Fibroblast of villous mesenchyme (primary cell): ENCODE measurements at regions not wholly inside any gene's neighbourhood (a gene's known extent, or its start where the extent isn't known, plus 50 kb on each side); places are given as distances from the start of the nearest gene placed in this dataset.

ENCODE experiments used
- DNase-seq: peaks from one replicate; pipeline ENCODE4 v3.0.0-alpha.2; 2010; ENCODE audit warnings: low read depth
- H3K4me3 ChIP-seq: 2 replicates; pipeline ENCODE4 v1.5.1; 2011; ENCODE audit warnings: low read depth, mild to moderate bottlenecking, low read length
- TF ChIP-seq, protein P1 (sequence below): IDR thresholded peaks from 2 replicates; pipeline ENCODE4 v1.5.1; 2012; ENCODE audit warnings: low read depth, mild to moderate bottlenecking, low read length; ENCODE audit not compliant: insufficient read depth

DNA sequence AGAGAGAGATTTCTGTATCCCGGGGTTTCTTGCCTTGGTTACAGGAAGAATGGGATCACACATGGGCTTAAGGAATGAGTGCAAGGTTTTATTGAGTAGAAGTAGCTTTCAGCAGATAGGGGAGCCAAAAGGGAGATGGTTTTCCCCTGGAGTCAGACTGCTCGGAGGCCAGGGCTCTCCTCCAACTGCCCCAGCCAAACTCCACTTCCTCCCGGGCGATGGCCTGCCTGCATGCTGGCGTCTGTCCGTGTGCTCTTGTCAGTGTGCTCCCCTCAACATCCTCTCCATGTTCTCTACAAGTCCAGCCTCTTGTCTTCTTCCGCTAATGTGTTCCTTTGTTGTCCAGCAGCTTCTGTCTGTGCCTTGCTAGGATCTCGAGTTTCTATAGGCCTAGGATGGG lies 421.3 kb upstream of the ADGRL2 start:
- DNase-seq: no peak
- no peak overlapping the region for H3K4me3 ChIP-seq
- TF ChIP-seq, protein P1, sequence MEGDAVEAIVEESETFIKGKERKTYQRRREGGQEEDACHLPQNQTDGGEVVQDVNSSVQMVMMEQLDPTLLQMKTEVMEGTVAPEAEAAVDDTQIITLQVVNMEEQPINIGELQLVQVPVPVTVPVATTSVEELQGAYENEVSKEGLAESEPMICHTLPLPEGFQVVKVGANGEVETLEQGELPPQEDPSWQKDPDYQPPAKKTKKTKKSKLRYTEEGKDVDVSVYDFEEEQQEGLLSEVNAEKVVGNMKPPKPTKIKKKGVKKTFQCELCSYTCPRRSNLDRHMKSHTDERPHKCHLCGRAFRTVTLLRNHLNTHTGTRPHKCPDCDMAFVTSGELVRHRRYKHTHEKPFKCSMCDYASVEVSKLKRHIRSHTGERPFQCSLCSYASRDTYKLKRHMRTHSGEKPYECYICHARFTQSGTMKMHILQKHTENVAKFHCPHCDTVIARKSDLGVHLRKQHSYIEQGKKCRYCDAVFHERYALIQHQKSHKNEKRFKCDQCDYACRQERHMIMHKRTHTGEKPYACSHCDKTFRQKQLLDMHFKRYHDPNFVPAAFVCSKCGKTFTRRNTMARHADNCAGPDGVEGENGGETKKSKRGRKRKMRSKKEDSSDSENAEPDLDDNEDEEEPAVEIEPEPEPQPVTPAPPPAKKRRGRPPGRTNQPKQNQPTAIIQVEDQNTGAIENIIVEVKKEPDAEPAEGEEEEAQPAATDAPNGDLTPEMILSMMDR: no peak

DNA sequence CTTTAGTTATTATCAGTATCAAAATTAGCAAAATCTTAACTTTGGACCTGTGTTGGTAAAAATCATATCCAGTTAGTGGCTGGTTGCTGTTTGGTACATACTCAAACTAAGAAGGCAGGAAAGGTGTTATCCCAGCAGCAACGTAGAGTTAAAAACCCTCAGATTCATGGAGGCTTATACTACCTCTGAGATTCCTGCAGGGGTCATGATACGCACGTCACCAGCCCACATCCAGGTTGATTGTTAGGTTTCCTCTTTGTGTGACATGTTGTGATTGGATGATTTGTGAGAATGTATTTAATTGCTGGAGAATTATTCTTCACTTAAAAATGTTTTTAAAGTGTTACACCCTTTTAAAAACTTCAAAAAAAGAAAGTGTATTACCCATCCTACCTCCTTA lies 423.3 kb upstream of the ADGRL2 start:
- H3K4me3 ChIP-seq: no peak overlapping the region
- TF ChIP-seq, protein P1: no peak
- no peak for DNase-seq

GRCh38 chr1:81375884-81376548 lies 424.7 kb upstream of the ADGRL2 start:
- DNase-seq: no peak
- TF ChIP-seq, protein P1: no peak

GRCh38 chr1:81374481-81374880 lies 426.3 kb upstream of the ADGRL2 start:
- no peak overlapping the region for H3K4me3 ChIP-seq
- TF ChIP-seq, protein P1: no peak
- DNase-seq: no peak

More at GRCh38 chr1:81375884-81376548, 424.7 kb upstream of the ADGRL2 start:
- no peak overlapping the region for H3K4me3 ChIP-seq

GRCh38 chr1:81371864-81372263 lies 428.9 kb upstream of the ADGRL2 start:
- H3K4me3 ChIP-seq: no peak overlapping the region
- TF ChIP-seq, protein P1: no peak
- no peak for DNase-seq

GRCh38 chr1:81369833-81370232 lies 430.9 kb upstream of the ADGRL2 start:
- H3K4me3 ChIP-seq: no peak overlapping the region
- TF ChIP-seq, protein P1: no peak
- no peak for DNase-seq

- TF ChIP-seq, protein P1: no peak
- H3K4me3 ChIP-seq: no peak overlapping the region
- no peak for DNase-seq
Observed at GRCh38 chr1:81366173-81366572, 434.6 kb upstream of the ADGRL2 start.
